ENCODE measurements at regions not wholly inside any gene's neighbourhood (a gene's known extent, or its start where the extent isn't known, plus 50 kb on each side); places are given as distances from the start of the nearest gene placed in this dataset.

DNA sequence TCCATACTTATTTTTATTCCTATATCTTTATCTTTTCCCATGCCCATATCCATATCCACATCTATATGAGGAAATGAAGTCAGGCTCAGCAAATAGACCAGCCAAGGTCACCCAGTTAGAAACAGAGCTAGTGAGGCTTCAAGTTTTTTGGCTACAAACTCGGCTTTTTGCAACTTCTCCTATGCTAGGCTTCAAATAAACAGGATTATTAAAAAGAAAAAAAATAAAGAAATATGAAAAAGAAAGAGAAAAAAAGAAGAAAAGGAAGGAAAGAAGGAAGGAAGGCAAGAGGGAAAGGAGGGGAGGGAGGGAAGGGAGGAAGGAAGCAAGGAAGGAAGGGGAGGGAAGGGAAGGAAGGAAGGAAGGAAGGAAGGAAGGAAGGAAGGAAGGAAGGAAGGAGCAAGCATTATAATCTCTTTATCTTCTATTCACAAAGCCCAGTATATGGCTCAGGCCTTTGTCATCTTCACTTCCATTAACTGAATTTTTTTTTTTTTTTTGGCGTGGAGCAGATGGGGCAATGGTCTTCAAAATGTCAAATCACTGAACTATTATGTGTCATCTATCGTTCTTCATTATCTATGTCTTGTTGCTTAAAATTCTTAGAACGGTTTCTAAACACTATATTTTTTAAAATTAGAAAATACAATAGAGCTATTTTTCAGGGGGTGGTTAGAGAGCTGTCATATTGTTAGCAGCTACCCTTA, 418.2 kb downstream of the VRK1 start:
- no peak for DNase-seq

DNA sequence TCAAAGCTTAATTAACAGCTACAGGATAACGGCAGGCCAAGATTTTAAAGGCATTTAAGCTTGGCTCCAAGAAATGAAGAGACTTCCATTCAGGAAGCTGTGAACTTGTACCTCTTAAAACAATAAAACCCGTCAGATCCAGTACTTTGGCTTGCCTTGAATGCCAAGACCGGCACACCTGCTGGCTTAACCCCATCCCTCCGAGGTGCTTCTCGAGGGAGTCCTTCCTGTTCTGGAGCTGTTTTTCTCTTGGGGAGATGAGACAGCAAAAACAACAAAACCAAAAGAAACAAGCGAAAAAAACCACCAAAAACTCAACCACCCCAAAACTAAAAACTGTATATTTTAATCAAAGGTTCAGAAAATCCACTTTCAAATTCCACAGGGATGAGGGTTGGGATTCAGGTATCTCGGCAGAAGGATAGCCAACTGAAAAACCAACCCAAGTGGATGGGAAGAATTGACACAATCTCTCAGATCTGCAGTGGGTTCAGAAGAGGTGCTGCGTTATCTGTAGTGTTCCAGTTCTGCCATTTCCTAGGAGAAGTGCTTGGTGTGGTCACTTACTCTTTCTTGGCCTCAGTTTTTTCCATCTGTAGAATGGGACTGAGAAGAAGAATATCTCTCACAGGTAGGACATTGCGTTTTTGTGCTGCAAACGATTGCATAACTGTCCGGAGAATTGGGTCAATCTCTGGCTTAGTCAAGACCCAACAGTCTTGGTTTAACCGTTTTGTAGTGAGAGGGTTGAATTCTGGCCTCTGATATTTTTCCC, 420.1 kb downstream of the VRK1 start:
- DNase-seq = no peak

DNA sequence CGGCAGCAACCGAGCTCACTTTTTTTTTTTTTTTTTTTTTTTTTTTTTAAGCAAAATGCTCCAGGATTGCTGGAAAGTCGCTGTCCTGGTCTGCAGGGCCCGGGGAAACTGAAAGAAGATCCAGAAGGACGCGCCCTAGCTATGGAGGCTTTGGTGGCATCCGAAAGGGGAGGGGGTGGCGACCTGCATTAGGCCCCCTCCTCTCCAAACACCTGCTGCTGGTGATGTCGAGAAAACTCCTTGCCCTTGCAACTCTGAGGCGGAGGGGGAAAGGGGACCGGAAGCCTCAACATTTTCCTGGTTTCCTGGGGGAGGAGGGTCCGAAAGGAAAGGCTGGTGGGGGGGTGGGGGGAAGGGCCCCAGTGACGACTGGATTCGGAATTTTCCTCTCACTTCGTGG, 421.1 kb downstream of the VRK1 start:
- no peak for DNase-seq

DNA sequence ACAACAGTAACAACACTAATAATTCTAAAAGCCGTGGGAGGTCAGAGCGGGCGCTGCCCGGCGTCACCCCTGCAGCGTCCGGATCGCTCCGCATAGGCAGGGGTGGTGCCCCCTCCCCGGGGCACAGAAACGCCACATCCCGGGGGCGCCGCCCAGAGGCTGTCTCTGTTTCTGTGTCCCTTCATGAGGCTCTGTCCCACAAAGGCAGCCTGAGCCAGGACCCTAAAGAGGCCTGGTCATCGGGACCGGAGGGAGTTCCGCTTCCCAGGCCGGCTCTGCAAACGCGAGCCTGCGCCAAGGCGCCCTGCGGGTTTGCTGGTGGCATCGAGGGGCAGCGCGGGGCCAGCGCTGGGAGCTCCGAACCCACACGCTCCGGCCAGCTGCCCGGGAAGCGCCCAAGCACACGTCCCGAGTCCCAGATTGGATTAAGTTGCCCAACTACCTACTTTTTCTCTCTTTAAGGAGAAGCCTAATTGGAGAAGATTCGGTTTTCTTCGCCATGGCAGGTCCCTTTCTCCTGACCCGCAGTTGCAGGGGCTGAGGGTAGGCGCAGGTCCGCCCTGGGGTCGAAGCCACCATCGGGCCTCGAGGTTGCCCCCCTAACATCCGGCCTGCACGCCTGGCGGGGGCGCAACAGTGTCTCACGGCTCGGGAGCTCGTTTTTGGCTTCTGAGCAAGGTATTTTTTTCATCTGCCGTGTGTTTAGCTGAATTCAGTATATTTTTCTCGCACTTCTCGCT, 421.7 kb downstream of the VRK1 start:
- no peak for DNase-seq

DNA sequence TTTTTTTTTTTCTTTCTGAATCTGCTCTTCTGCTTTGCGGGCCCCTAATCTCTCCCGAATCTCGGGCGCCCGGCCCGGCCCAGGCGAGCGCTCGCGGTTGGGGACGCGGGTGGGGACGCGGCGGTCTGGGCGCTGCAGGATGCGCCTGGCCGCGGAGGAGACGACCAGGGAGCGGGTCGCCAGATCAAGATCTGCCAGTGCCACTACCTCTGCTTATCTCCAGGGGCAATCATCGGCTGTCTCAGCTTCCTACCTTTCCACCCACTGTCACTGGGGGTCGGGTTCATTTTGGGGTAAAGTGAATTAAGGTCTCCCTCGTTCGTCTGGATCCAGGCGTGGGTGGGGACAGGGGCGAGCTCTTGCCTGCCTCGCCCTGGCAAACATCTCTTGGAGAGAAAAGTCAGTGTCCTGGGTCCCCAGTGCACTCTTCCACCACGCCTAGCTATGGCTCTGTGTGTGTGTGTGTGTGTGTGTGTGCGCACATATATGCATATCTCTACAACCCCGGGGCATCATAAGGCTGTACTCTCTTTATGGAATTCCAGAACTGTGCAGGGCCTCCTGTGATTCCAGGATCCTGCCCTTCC, 422.3 kb downstream of the VRK1 start:
- no peak for DNase-seq

DNA sequence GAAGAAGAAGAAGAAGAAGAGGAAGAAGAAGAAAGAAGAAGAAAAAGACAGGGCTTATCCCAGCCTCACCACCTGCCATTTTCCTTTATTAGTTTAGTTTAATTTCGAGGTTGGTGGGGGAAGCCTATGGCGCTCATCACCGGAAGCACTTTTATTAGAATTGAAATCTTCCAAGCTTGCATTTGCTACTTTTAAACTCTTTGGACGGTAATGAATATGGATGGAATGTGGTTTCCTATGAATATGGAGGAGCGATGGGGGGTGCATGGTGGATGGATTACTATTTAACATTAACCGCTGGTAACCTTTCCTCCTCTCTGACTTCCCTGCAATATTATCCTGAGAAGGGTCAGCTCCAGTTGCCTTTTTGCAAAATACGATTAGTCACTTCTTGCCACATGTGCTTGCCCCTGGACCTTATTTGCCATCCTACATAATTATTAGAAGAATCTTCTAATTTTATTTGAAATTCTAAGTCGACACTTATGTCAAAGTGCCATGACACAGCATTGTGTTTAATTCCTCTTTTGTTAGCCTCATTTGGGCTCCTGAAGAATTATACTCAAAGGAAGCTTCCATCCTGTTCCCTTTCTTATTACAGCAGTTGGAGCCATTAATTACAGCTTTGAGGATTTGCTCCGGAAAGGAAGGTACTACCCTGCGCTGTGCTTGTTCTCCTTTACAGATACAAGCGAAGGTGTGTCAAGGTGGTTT, 424.5 kb downstream of the VRK1 start:
- no peak for DNase-seq

DNA sequence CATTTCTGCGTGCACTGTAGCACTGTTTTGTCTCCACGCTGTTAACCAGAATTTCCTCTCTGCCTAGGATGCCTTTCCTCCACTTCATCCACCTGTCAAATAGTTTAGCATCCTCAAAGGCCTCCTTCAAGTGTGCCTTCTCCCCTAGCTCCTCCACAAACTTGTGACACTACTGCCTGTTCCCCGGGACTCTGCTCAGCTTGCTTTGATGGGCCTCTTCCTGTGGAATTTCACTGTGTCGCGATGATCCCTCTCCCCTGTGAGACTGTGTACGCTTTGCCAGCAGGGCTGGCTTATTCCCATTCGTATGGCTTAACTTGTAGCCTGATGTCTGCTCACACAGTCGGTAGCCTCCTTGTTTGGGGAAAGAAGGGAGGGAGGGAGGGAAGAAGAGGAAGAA, 426.8 kb downstream of the VRK1 start:
- DNase-seq = no peak

DNA sequence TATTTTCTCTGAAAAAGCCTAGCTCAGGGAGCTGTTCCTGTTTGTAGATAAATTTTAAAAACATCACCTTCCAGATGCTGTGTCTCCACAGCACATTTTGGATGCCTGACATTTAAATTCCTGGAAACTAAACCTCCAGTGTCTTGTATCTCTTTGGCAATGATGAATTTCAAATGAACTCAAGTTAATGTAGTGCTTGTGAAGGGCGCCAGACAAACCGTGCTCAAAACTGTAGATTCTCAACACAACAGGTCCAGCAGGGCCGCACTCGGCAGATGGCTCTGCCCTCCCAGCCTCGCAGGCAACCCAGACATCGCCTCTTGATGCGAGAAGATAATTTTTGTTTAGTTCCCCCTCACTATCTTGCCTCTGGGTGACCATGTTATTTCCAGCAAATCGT, 432.9 kb downstream of the VRK1 start:
- DNase-seq = no peak

DNA sequence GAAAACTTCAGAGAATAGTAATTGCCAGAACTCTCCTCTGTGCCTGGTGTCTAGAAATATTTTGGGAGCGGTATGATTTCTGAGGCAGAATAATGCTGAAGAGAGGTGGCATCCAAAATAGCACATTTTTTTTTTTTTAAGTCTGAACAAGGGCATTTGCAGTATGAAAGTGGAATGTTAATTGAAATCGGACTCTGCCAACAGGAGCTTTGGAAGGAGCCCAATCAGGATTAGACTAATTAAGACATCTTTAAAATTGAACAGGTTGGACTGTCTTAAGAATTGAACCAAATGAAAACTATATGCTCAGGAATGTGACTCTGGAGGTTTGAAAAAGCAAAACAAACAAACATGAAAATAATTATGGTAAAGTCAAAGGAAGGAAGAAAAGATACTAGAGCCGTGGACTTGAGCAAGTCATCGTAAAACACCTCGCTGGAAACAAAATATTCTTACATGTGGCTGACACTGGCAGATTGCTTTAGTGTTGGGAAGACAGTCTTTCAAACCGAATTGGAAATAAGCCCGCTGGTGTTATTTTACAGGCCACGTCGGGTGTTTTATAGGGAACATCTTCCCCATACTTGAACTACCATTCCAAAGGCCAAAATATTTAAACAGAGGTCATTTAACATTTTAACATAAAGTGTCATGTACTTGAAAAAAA, 436.3 kb downstream of the VRK1 start:
- DNase-seq = no peak

DNA sequence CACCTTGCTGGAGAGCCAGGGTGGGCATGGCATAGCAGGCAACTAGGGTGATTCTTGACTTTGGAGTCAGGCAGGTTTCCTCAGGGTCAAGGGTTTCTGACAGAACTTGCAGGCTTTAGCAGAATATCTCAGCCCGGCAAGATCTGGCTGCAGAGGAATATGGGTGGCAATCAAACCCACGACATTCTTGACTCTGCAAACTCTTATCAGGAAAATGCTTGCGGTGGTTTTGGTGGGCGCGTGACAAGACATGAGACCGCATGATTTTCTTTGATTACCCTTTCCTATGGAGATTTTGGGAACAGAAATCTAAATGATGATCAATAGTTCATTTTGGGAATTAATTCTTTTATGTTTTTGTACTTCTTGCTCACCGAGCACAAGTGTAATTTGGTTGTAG, 449.5 kb downstream of the VRK1 start:
- no peak for DNase-seq

DNA sequence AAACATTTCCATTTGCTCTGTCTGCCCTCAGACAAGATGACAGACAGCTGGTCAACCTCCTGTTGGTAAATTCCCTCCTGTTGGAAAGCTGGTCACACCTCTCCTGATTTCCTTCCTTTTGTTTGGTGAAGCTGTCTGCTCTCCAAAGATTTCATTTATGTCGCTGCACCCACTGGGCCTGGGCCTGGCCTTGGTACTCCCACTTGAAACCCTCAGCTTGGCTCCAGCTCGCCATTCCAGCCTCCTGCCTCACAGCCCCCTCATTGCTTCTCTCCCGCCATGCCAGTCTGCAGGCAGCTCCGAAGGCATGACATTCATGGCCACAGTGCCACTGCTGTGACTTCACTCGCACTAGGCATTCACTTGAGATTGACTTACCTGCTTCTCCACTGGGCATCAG, 451.8 kb downstream of the VRK1 start:
- no peak for DNase-seq

DNA sequence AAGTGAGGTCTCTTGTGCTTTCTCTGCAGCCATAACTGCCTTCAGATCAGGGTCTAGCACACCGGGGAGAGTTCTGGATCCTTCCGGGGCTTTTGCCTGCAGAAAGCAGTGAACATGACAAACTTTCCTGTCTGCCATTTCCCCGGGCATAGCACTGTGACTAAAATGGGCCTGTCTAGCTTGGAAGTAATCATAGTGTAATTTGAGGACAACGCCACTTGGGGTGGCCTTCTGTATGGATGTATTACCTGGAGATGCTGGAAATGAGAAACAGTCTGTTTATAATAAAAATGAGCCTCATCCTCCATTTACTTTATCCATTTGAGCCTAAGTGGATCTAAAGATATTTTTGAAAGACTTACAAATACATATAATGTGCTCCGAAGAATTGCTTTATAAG, 453.7 kb downstream of the VRK1 start:
- DNase-seq = no peak

DNA sequence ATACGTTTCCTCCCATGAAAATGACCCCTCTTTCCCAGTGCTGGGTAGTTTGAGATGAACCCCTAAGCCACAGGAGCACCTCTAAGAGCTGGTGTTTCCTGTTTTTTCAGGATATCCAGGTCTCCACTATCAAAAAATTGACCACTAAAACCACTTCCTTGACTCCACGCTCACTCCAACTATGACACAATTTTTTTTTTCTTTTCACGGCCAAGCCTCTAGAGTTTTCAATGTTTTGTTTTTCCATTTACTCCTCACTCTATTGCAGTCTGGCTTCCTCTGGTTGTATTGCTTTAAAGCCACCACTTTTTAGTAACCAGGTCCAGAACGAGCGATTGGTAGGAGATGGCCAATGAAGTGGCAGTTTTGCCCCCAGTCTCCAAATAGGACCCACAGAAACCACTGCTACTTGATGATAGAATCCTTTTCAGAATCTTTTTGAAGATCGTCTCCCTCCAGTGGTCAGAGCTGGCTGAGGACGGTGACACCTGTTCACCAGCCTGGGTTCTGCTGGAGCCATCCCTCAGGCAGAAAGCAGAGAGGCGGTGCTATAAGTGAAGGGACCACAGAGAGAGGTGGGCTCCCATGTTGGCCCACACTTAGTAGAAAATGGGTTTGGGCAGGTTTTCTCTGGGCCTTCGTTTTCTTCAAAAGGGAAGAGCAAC, 454.4 kb downstream of the VRK1 start:
- DNase-seq = no peak

DNA sequence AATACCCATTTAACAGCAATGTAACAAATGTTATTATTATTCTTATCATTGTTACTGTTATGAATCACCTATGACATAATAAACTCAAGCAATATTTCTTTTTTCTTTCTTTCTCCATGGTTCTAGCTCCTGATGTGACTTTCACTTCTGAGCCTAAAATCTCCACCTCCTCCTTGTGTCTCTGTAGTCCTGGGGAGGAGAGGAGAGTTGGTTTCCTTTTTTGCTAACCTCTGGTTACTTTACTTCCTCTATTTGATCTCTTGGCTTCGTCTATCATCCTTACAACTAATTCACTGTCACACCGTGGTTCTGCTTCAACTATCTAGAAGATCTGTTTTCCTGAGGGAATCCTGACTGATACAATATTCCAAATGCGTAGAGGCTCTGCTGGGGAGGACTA, 456.6 kb downstream of the VRK1 start:
- no peak for DNase-seq

DNA sequence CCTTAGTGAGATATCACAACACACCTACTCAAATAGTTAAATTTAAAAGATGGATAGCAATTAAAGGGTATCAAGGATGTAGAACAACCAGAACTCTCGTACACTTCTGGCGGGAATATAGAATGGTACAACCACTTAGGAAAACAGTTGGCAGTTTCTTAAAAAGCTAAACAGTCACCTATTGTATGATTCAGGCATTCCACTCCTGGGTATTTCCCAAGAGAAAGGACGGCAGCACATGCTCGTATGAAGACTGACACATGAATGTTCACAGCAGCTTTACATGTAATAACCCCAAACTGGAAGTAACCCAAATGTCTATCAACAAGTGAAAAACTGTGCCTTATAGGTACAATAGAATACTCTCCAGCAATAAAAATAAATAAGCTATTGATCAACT, 465.2 kb downstream of the VRK1 start:
- DNase-seq = no peak

DNA sequence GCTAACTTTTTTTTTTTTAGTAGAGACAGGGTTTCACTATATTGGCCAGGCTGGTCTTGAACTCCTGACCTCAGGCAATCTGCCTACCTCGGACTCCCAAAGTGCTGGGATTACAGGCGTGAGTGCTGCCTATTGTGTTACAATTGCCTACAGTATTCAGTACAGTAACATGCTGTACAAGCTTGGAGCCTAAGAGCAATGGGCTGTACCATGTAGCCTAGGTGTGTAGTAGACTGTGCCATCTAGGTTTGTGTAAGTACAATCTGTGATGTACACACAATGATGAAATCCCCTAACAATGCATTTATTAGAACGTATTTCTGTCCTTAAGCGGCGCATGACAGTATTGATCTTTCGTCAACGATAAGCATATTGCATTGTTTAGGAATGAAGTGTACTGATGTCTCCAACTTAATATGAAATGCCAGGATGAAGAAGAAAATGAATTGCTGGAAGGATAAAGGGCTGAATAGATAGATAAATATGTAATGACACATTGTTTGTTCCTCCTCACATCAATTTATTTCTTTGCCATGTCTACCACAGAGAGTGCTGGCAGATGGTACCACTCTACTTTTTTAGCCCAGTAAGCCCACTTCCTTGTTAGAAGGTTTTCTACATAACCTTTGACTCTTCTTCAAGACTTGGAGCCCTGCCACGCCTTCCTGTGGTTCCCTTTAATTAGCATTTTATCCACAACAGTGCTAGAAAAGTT, 467.5 kb downstream of the VRK1 start:
- DNase-seq = no peak

DNA sequence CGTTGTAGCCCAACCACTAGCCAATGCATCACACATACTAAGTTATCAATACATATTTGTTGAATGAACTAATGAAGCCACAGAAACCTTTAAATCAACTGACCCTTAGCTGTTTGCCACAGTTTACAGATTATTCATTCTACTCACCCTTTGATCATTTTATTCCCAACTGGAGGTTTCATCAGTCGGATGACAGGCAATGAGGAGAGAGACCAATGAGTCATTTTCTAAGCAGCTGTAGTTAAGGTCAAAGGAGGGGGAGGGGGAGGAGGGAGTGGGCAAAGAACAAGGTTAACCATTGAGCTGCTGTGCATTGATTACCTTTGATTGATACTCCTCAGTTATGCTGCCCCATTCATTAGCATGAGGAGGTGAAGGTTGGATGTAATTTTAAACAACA, 469.5 kb downstream of the VRK1 start:
- DNase-seq = no peak

DNA sequence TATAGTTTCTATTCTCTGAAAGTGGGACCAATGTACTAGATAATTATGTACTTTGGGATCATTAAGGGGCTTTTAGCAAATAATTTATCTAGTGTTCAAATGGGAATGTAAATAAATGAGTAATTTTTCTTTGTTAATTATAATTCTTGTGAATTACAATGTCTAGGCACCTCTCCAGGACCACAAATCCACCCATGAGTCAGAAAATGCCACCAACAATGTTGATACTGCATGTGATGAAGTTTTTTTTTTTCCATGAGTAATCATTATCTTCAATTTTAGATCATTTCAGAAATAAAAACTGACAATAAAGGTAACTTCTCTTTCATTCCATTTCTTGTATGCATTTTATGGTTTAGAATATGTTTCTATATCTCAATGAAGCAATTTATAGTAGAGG, 470.3 kb downstream of the VRK1 start:
- DNase-seq = no peak

DNA sequence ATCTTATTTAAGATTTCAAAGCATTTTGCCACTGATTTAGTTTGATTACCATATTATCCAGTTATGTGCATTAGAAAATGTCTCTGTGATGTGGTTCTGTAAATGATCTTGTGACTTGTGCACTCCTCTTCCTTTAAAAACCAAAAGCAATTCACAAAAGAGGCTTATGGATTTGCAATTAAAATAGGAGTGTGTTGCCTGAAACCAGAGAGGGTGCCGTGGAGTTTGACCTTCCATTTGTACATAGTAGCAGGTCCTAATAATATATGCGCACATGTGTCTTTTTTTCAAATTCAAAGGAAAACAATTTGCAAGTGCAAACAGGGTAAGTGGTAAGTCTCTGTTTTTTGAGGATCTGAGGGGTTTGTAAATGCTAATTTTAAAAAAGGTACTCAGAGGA, 470.9 kb downstream of the VRK1 start:
- DNase-seq = no peak

DNA sequence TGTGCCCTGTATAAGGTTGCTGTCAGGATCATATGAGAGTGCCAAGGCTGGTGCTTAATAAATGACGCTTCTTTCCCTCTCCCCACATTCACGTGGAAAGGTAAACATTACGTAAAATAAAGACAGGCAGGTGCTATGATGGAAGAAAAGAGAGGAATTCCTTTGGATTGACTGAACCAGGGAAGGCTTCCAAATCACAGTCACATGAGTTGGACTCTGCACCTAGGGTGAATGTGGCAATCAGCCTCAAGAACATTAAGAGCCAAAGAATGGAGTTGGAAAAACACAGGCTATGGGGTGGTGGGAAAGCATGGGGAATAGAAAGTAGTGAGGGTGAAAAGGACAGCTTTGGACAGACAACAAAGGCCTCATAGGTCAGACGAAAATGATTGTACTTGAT, 473.1 kb downstream of the VRK1 start:
- no peak for DNase-seq

DNA sequence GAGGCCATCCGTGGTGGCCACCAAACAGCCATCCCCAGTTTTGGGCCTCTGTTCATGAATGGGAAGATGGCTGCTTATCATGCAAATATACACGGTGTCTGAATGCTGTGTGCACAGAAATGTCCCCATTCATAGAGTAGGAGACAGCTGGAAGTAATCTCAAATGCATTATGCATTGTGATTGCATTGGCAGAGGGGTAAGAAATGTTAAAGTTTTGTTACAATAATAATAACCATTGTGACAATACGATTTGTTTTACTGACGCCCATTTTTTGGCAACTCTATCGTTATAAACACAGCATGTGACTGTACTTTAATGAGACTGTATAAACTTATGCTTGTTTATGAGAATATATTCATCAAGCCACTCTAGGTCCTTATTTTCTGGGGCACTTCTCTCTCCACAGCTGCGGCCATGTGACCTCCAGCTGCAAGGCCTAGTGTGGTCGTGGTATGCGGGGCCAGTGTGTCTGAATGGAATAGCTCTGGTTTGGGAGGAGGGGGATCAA, 474.3 kb downstream of the VRK1 start:
- DNase-seq = no peak

All from NCI-H2227 treated with DMSO at 0.1 percent for 48 hours (cell line).